Keratinocyte (primary cell): ENCODE measurements at regions not wholly inside any gene's neighbourhood (a gene's known extent, or its start where the extent isn't known, plus 50 kb on each side); places are given as distances from the start of the nearest gene placed in this dataset.

Experiments used
- DNase-seq: peaks from one replicate; pipeline ENCODE4 v3.0.0-alpha.2; 2011; ENCODE audit warnings: low read depth, missing footprints, low spot score
- FAIRE-seq: peaks from 2 replicates; lab custom pipeline; 2011; peaks lifted over from hg19 to GRCh38; lab: Jason Lieb, UNC
- H2AFZ ChIP-seq: 2 replicates; pipeline ENCODE4 v1.6.0; 2012; ENCODE audit warnings: low read length, control low read depth, inconsistent platforms; ENCODE audit not compliant: control insufficient read depth
- H3K27ac ChIP-seq: 2 replicates; pipeline ENCODE4 v1.5.1; 2011; ENCODE audit warnings: low read length; ENCODE audit not compliant: control insufficient read depth, insufficient read depth
- H3K27me3 ChIP-seq: 3 replicates; pipeline ENCODE4 v1.6.0; 2011; ENCODE audit warnings: low read length; ENCODE audit not compliant: control insufficient read depth, insufficient read depth; ENCODE audit errors: extremely low read depth
- H3K36me3 ChIP-seq, 2 experiments: 2 replicates in 1 of 2; 3 replicates in 1 of 2; pipeline ENCODE4 v1.5.1; 2011; ENCODE audit warnings: low read length in 2 of 2, mild to moderate bottlenecking in 1 of 2; ENCODE audit not compliant: control insufficient read depth in 2 of 2, insufficient read depth in 2 of 2; ENCODE audit errors: extremely low read depth in 1 of 2
- H3K4me1 ChIP-seq: 3 replicates; pipeline ENCODE4 v1.5.1; 2011; ENCODE audit warnings: low read length; ENCODE audit not compliant: control insufficient read depth, insufficient read depth; ENCODE audit errors: extremely low read depth
- H3K4me2 ChIP-seq: 3 replicates; pipeline ENCODE4 v1.6.0; 2011; ENCODE audit warnings: low read depth, low read length; ENCODE audit not compliant: control insufficient read depth, insufficient read depth; ENCODE audit errors: extremely low read depth
- H3K4me3 ChIP-seq, 3 experiments: fragments of 200-600 bp in 1 of 3; sonication (generic) in 1 of 3; 2 replicates in 2 of 3; 3 replicates in 1 of 3; pipeline ENCODE4 v1.5.1; 2011 to 2016; ENCODE audit warnings: low read length in 3 of 3, mild to moderate bottlenecking in 3 of 3, control low read depth in 2 of 3, inconsistent platforms in 1 of 3, low read depth in 1 of 3, mixed read lengths in 1 of 3, mixed run types in 1 of 3, moderate library complexity in 1 of 3; ENCODE audit not compliant: control insufficient read depth in 2 of 3, insufficient read depth in 2 of 3; ENCODE audit errors: extremely low read depth in 1 of 3
- H3K79me2 ChIP-seq: 2 replicates; pipeline ENCODE4 v1.6.0; 2012; ENCODE audit warnings: low read length; ENCODE audit not compliant: control insufficient read depth, insufficient read depth
- H3K9ac ChIP-seq: 3 replicates; pipeline ENCODE4 v1.6.0; 2011; ENCODE audit warnings: low read length; ENCODE audit not compliant: control insufficient read depth, insufficient read depth; ENCODE audit errors: extremely low read depth
- H3K9me1 ChIP-seq: 3 replicates; pipeline ENCODE4 v1.6.0; 2011; ENCODE audit warnings: low read length; ENCODE audit not compliant: control insufficient read depth, insufficient read depth; ENCODE audit errors: extremely low read depth
- H3K9me3 ChIP-seq: 2 replicates; pipeline ENCODE4 v1.5.1; 2012; ENCODE audit warnings: low read depth, low read length; ENCODE audit not compliant: control insufficient read depth
- H4K20me1 ChIP-seq: 3 replicates; pipeline ENCODE4 v1.6.0; 2011; ENCODE audit warnings: low read length; ENCODE audit not compliant: control insufficient read depth, insufficient read depth; ENCODE audit errors: extremely low read depth
- EZH2 ChIP-seq: IDR thresholded peaks from one replicate; pipeline ENCODE4 v1.6.1; 2012; ENCODE audit warnings: inconsistent platforms, mild to moderate bottlenecking, low read length, moderate library complexity
- dilution Hi-C: fragments of 300-500 bp; cut with MboI; formaldehyde crosslinking; loops from one replicate; pipeline ENCODE4 v1.7.0; 2020; ENCODE audit warnings: low sequenced_read_pairs; ENCODE audit not compliant: extremely low pct_ligation_motif_present
- TF ChIP-seq, protein P1 (sequence below), 3 experiments: IDR thresholded peaks in 1 of 3; conservative IDR thresholded peaks in 1 of 3; optimal IDR thresholded peaks in 1 of 3; 2 replicates in 2 of 3; 3 replicates in 1 of 3; pipeline versions ENCODE3 to v1.5.1; 2011; ENCODE audit warnings: low read length in 3 of 3, mild to moderate bottlenecking in 3 of 3, moderate library complexity in 2 of 3, control low read depth in 1 of 3, inconsistent platforms in 1 of 3; ENCODE audit not compliant: insufficient read depth in 2 of 3; ENCODE audit errors: extremely low read depth in 1 of 3

- no peak overlapping the region for H3K27ac ChIP-seq
- no peak for TF ChIP-seq EZH2
- TF ChIP-seq, protein P1, sequence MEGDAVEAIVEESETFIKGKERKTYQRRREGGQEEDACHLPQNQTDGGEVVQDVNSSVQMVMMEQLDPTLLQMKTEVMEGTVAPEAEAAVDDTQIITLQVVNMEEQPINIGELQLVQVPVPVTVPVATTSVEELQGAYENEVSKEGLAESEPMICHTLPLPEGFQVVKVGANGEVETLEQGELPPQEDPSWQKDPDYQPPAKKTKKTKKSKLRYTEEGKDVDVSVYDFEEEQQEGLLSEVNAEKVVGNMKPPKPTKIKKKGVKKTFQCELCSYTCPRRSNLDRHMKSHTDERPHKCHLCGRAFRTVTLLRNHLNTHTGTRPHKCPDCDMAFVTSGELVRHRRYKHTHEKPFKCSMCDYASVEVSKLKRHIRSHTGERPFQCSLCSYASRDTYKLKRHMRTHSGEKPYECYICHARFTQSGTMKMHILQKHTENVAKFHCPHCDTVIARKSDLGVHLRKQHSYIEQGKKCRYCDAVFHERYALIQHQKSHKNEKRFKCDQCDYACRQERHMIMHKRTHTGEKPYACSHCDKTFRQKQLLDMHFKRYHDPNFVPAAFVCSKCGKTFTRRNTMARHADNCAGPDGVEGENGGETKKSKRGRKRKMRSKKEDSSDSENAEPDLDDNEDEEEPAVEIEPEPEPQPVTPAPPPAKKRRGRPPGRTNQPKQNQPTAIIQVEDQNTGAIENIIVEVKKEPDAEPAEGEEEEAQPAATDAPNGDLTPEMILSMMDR (optimal IDR thresholded peaks at IDR 0.05 in 1 of 3, IDR thresholded peaks at IDR 0.05 in 1 of 3, conservative IDR thresholded peaks at IDR 0.05 in 1 of 3; ENCODE audit: extremely low read depth in 1 of 3, insufficient read depth in 2 of 3, low read length in 3 of 3) = no peak
- no peak for FAIRE-seq
- H3K9me1 ChIP-seq = no peaks in the 10 kb centered on the region
- H3K4me1 ChIP-seq = no peaks in the 10 kb centered on the region
- no peaks in the 10 kb centered on the region for H3K27me3 ChIP-seq
- no peak overlapping the region for H3K4me2 ChIP-seq
- dilution Hi-C loops = no loop called here
- H3K9ac ChIP-seq = no peak overlapping the region
- no peak overlapping the region for H3K4me3 ChIP-seq
- DNase-seq = no peak
- no peaks in the 10 kb centered on the region for H3K79me2 ChIP-seq
- H3K36me3 ChIP-seq = no peaks in the 10 kb centered on the region
- no peaks in the 10 kb centered on the region for H4K20me1 ChIP-seq
- no peaks in the 10 kb centered on the region for H3K9me3 ChIP-seq
- no peak overlapping the region for H2AFZ ChIP-seq
These were observed 51.7 kb upstream of the LRRC8B start for GRCh38 chr1:89472886-89473417.
